DMS114 treated with DMSO at 0.1 percent for 48 hours (cell line): ENCODE measurements at regions not wholly inside any gene's neighbourhood (a gene's known extent, or its start where the extent isn't known, plus 50 kb on each side); places are given as distances from the start of the nearest gene placed in this dataset.

Experiments used
- DNase-seq: peaks from one replicate; lab custom pipeline; 2025; ENCODE audit not compliant: unreplicated experiment; lab: John Stamatoyannopoulos, UW

DNA sequence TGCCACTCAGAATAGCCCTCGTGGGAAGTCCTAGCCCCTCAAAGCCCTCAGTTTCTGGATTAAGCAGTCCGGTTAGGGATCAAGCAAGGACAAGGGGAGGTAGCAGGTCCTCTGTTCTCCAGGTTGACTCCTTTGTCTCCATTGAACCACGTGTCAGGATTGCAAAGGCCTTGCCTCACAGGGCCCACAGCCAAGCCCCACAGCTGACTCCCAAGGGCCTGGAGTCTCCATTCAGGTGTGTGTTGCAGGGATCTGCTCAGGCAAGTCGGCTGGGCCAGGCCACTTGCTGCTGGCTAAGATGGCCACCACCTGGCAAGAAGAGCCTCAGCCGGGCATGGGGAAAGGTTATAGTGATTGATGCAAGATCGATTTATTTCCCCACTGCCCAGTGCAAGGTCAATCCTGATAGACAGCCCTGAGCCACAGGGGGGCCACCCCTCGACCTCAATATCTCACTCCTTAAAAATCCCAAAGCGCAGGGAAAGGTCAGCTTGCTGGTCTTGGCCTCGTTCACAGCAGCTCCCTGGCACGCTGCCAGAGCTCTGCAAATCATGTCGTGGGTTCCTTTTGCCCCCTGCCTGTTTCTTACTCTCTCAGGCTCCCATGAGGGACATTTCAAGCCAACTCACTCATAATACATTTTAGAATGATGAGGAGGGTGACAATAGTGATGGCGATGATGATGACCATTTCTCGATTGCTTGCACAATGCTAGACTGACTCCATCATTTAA lies 75.9 kb downstream of the EDN3 start:
- no peak for DNase-seq

DNA sequence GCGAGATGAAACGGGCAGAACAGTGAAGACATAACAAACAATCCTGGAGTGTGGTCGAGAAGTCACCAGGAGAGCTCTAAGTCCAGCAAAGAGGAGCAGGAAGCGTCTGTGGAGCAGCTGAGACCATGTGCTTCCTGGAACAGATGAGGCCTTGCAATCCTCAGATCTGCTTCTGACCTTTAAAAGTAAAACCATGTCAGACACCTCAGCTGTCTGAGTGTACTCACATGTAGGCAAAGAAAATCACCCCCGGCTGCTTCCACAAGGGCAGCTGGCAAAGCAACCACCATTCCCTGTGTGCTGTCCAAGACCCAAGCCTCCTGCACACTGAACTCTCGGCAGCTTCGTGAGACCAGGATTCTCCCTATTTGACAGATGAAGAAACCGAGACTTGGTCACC lies 76.6 kb downstream of the EDN3 start:
- no peak for DNase-seq

DNA sequence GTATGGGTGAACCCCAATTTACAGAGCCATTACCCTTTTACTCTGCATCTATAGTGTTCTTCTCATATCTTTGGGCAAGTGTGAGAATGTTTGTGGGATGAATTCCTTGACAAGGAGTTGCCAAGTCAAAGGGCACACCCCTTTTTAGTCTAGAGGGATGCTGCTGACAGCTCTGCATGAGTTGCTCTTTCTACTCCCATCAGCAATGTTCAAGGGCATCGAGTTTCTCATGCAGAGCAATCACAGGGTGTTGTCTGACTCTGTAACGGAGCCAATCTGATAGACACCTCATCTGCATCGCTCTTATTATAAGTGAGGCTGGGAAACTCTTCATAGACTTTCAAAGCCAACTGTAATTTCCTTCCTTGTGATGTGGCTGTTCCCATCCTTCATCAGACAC lies 77.4 kb downstream of the EDN3 start:
- no peak for DNase-seq

DNA sequence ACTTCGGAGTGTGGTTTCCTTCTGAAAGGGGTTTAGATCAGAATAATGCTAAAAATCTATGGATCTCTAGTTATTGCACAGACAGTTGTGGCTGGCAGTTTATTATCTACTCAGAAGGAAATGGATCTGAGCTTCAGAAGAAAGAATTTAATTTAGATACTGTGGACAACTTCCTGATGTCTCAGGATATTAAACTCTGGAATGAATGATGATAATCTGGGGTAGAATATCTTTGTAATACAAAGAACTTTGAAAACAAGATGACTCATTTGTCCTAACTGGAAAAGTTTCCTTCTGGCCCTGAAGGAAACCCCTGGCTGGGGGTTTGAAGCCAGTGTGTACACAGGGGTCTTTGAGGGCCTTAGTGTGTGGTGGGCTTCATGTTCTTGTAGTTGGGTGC lies 78.0 kb downstream of the EDN3 start:
- DNase-seq = no peak

DNA sequence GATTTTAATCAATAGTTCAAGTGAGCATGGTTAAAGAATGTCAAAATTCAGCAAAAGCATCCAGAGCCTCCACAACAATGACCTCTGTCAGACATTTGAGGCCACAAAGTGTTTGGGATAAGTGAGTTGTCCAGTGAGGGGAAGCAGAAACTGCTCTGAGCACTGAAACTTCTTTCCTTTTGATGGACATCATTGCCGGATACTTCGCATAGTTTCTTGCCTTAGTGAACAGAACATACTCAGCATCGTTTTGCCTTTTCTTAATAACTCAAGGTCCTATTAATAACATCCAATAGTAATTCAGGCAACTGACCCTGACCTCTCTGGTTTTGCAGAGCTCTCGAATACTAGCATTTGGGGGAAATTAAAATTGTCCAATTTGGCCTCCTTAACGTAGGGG lies 78.6 kb downstream of the EDN3 start:
- no peak for DNase-seq

DNA sequence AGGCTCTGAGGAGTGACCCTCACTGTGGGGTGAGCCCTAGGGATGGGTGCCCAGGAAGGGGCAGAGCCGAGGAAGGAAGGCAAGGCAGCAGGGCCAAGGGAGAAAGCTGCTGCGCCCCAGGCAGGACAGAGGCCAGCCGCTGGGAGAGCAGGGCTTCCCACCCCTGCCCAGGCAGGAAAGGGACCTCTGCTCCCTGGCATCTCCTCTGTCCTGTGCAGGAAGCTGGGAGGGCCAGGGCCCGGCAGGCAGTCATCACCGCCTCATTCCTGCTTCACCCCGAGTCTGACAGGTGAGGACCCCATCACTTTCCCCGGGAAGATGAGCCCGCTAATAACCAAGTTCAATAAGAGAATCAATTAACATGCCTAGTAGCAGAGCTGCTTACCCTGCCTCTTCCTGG lies 81.3 kb downstream of the EDN3 start:
- DNase-seq = no peak

DNA sequence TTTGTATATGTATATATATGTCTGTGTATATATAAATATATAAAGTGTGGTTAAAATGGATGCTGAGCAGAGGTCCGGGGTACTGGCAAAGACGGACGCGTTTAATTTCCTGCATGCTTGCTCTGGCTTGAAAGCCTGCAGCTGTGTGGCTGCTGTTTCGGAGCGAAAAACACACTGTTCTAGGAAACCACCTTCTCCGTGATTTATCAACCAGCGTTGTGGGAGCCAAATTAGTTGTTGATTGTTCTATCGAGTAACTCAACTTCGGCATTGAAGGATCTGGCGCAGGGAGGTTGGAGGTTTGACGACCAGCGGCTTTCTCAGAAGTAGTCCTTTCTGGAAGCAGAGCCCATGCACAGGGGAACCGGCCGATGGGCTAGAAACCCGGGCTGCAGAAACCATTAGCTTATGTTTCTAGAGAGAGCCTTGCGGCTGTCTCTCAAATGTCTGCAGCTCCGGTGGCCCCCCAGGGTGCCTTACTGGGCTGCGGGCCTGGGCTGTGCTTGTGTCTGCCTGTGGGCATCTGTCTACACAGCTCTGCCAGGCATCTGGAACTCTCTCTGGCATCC lies 81.8 kb downstream of the EDN3 start:
- no peak for DNase-seq

DNA sequence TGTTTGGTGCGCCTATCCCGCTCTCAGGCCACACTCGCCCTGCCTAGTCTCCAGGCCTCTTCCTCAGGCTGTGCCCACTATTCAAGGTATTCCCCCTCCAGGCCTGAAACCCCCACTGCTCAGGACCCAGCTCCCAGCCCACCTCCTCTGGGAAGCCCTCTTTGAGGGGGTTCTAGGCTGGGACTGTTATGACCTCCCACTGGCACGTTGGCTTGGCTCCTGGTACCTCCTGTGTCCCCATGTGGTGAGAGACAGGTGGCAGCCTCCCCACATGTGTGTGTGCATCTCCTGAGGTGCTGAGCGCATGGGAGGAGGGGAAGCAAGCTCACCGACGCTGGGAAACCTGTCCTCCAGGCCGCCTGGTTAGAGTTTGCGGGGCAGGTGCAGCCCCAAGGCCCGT lies 82.5 kb downstream of the EDN3 start:
- no peak for DNase-seq

DNA sequence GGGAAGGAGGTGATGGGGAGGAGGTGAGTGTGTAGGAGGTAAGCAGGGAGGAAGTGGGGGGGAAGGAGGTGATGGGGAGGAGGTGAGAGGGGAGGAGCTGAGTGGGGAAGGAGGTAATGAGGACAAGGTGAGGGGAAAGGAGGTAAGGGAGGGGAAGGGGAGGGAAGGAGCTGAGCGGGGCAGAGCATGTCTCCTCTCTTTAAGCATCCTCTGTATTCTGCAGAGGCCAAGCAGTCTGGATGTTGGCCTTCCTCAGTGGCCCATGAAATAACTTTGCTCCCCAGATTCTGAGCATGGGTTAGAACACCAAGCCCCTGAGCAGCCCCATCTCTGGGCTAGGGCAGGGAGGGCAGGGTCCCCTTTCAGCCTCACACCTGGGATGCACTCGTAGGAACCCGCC lies 84.6 kb downstream of the EDN3 start:
- DNase-seq = no peak

DNA sequence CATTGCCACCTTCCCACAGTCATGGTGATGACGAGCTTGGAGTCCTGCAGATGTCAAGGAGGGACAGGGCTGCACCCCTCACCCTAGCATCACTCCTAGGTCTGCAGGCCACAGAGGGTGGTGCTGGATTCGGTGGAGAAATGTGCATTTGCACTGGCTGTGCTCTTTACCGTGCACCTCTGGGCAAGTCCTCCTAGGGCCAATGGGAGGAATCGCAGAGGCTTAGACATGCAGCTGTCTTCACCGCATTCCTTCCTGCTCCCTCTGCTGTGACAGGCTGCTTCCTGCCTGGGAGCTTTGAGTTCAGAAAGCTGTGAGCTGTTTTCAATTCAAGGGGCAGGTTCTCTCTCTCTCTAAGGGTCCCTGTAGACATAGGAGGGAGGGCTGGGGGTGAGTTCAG lies 85.1 kb downstream of the EDN3 start:
- DNase-seq = no peak

DNA sequence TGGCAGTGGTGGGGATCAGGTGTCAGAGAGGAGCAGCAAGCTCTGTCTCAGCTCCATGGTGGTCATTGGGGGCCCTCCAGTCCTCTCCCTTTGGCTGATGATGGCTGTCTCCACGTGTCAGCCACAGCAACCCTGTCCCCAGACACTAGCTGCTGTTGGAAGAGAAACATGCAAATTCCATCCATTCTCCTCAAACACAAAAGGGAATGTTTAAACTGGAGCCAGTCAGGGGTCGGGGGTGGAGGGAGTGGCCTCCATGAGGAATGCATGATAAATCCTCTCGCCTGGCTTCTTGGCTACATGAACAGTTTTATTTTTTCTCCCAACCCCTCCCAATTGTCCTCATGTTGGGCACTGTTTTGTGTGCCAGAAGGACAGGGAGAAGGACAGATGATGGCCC lies 86.4 kb downstream of the EDN3 start:
- no peak for DNase-seq

DNA sequence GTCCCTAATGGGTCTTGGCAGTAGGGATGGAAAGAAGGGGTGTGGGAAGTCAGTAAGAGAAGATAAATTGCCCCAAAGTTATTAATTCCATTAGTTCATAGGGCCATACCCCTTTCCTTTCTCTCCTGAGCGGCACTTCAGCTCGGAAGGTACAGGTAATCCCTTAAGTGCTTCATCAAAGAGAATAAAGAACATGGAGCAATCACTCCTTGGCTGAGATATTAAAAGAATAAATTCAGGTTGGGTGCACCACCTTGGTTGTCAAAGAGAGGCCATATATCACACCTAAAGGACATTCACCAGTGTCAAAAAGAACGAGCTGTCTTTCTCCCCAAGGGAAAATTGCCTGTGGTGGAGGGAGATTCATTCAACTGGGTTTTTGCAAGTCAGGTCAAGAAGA lies 87.5 kb downstream of the EDN3 start:
- DNase-seq = no peak

DNA sequence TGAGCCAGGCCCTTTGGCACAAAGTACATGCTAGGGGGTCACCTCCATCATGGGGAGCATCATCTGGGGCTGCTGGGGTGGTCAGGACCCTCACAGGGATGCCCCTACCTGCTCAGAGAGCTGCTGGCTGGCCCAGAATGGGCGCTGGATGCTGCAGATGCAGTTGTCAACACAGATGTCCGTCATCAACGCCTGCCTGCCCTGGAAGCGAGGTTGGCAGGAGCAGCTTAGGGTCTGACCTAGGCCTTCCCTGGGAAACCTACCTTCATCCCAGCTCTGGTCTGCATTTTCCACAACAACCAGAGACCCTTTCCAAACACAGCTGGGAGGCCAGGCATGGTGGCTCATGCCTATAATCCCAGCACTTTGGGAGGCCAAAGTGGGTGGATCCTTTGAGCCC lies 88.0 kb downstream of the EDN3 start:
- DNase-seq = no peak

DNA sequence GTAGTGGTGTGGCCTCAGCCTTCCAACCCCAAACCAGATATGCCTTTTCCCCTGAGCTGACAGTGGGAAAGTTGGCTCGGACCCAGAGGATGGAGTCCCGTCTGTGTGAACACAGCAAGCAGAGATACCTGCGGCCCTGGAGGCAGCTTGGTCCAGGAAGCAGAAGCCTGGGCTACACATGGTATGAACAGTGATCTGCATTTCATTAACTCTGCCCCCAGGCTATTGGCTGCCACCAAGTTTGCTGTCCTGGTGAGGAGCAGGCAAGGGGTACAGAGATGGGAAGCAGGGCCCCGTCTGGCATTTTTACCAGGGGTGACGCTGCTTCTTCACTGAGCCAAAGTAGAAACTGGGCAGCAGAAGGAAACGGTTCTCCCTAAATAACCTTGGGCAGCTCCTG lies 90.0 kb downstream of the EDN3 start:
- DNase-seq = no peak

DNA sequence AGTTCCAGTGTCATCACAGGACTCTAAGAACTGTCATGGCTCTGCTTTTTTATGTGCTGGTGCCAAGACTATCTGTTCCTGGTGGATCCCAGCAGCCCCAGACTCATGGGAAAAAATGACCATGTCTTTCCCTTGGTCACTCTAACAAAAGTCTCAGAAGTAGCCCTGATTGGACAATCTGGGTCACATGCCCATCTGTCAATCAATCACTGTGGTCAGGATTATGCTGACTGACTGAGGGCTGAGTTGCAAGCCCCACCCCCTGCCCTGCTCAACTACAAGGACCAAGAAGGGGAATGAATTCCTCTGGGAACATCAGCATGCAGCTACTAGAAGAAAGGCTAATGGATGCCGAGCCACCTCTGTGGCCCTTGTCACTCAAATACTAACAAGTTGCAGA lies 91.6 kb downstream of the EDN3 start:
- DNase-seq = no peak

DNA sequence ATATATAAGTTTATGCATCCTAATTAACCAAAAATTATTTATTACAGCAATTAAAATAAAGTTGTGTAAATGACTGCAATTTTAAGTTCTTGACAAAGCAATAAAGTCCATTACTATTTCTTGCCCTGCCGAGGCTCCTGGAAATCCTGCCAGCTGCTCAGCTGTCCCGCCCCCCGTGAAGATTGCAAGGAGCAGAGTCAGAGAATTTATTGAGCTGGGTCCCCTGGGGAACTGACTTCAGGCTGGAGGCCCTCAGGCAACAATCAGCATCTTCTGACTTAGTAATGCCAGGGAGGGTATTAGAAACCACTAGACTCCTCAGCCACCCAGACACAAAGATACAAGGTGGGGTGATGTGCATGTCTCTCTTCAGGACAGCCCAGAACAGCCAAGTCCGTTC lies 92.3 kb downstream of the EDN3 start:
- DNase-seq = no peak

DNA sequence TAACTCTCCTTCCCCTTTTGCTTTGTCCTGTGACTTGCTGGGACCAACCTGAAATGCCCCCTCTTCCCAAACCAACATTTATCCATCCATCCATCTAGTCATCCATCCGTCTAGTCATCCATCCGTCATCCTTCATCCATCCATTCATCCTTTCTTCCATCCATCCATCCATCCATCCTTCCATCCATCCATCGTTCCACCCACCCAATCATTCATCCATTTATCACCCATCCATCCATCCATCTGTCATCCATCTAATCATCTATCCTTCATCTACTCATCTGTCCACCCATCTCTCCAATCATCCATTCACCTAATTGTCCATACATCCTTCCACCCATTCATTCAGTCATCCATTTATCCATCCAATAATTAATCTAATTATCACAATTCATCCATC lies 92.7 kb downstream of the EDN3 start:
- no peak for DNase-seq

DNA sequence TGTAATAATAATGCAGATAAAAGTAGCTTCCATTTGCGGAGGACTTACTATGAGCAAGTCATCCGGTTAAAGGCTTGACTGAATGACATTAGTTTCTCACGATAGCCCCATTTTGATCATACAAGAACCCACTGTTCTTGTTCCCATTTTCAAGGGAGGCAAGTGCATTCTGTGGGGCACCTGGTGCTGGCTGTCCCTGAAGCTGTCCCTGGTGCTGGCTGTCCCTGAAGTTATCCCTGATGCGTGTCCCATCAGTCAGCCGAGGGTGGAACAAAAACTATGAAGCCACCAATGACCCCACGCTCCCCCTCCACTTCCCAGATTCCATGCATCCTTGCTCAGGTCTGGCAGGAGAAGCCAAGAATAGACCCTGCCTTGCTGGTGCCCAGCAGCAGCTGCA lies 95.3 kb downstream of the EDN3 start:
- no peak for DNase-seq

DNA sequence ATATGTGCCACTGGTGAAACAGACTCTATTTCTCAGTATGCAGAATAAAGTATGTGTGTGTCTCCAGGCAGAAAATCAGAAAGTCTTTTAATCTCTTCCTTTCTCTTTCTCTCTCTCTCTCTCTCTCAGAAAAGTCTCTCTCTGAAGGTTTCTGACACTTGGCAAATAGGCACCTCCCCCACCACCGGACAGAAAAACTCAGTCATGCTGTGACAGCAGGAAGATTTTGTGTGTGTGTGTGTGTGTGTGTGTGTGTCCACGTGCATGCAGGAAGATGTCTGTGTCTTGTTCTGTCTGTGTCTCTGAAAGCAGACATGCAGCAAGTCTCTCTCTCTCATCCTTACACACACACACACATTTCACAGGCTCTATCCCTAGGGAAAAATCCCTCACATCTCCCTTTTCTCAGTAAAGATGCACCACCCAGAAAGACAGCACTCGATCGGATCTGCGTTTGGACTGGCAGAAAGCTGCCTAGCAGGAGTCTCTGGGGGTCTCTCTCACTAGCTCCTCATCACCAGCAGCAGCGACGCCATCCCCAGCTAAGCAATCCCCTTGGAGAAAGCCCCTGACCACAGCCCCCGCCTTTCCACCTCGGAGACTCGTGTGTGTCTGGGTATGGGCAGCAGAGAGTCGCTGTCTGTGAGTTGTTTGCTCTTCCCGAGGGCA lies 98.3 kb downstream of the EDN3 start:
- no peak for DNase-seq

DNA sequence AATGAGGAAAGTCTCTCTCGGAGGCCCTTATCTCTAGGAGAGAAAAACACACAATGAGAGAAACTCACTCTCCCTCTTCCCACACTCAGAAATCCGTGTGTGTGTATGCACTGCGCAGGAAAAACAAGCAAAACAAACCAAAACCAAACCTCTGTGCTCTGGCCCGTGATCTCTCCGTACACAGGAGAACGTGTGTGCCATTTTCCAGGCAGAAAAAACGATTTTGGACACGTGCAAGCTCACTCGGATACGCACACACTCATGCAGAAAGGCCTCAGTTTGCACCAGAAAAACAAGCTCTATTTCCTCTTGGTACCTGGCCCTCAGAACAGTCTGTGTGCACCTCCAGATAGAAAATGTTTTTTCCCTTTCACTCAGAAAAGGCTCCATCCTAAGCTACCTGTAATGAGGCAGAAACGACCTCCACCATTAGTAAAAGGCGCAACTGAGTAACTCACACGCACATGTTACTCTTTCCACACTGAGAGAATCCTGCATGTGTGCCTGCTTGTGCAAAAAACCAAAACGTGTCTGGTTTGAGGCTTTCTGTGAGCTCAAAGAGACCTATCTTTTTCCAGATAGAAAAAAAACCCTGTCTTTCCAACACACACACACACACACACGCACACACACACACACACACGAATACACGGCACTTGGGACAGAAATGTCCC lies 99.2 kb downstream of the EDN3 start:
- DNase-seq = no peak

DNA sequence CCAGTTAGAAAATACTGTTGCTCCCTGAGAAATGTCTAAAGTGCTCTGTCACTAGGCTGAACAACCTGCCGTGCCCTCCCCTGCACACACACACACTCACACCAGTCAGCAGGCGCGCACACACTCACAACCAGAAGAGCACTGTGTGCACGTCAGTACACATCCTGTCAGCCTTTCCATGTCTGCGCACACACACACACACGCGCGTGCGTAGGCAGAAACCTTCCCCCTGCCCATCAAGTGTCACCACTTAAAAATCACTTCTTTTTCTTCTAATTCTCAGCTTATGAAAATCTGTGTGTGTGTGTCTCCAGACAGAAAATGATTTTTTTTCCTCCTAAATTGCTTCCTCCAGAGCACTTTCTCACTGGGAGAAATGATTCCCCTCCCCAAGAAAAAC lies 100.3 kb downstream of the EDN3 start:
- no peak for DNase-seq

DNA sequence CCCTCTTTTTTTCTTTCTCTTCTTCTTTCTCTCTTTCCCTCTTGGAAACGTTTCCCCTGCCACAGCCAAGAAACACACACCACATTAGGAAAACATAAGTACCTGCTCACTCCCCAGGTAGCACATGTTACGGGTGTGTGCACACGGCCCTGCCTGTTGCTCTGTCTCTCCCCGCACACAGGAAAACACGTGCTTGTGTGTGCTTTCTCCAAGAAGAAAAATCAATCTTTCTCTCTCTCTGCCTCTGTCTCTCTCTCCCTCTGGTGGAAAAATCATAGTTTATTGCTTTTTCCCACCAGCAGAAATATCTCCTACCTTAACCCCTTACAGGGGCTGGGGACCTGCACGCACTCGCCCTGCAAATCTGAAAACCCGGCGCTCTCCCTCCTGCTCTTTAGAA lies 102.3 kb downstream of the EDN3 start:
- DNase-seq = no peak
